IPS DF 6.9 (cell line): ENCODE measurements at regions not wholly inside any gene's neighbourhood (a gene's known extent, or its start where the extent isn't known, plus 50 kb on each side); places are given as distances from the start of the nearest gene placed in this dataset.

Source experiments
- DNase-seq: peaks from one replicate; pipeline ENCODE4 v3.0.0-alpha.2; 2013; ENCODE audit warnings: low read depth, low spot score
- H3K27ac ChIP-seq: one replicate; pipeline ENCODE4 v1.5.1; 2013; ENCODE audit warnings: low read length, control low read depth
- H3K27me3 ChIP-seq: 2 replicates; pipeline ENCODE4 v1.6.1; 2013; ENCODE audit warnings: mild to moderate bottlenecking, low read length; ENCODE audit not compliant: control insufficient read depth, insufficient read depth
- H3K36me3 ChIP-seq: 2 replicates; pipeline ENCODE4 v1.6.1; 2013; ENCODE audit warnings: low read length; ENCODE audit not compliant: control insufficient read depth, insufficient read depth
- H3K4me1 ChIP-seq: 2 replicates; pipeline ENCODE4 v1.6.1; 2013; ENCODE audit warnings: low read length; ENCODE audit not compliant: control insufficient read depth, insufficient read depth
- H3K4me3 ChIP-seq: 2 replicates; pipeline ENCODE4 v1.5.1; 2013; ENCODE audit warnings: mild to moderate bottlenecking, low read length
- H3K9me3 ChIP-seq: 2 replicates; pipeline ENCODE4 v1.6.1; 2013; ENCODE audit warnings: low read length, inconsistent platforms; ENCODE audit not compliant: control insufficient read depth, insufficient read depth
- WGBS: extraction: QIAGEN DNeasy Blood & Tissue Kit; methylation state at CpG from one replicate; pipeline ENCODE4 v1.1.7; 2013; ENCODE audit warnings: mixed read lengths, missing lambda C conversion rate; ENCODE audit not compliant: insufficient read length, insufficient coverage; 5-methylcytosine and 5-hydroxymethylcytosine counted together

- WGBS, result no CpG with 5 or more reads among the region's 2 CpGs
- no peaks in the 10 kb centered on the region for H3K36me3 ChIP-seq
- no peak for DNase-seq
- no peaks in the 10 kb centered on the region for H3K9me3 ChIP-seq
- H3K4me3 ChIP-seq, result no peak overlapping the region
- H3K27me3 ChIP-seq, result no peaks in the 10 kb centered on the region
- H3K27ac ChIP-seq, result no peak overlapping the region
- no peaks in the 10 kb centered on the region for H3K4me1 ChIP-seq
These were observed 89.7 kb upstream of the SLC44A1 start for GRCh38 chr9:105154723-105155191.

DNA sequence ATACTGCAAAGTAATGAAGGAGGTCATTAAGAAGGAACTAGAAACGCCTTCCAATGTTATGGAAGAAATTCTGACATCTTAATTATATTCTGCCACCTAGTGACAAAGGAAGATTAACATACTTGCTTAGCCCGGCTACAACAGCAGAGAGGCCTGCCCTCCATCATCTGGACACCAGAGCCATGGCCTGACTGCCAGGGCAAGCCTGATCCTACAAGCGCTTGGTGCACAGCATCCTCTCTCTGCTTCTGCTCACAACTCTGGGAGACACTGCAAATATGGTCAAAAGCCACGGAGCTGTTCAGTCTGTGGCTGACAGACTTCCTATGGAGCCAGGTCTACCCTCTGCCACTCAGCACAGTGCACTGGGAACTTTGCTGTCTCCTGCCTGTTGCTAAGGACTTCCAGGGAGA, 87.3 kb upstream of the SLC44A1 start:
- H3K27ac ChIP-seq, result no peak overlapping the region
- DNase-seq, result no peak
- WGBS, result no CpG with 5 or more reads among the region's 4 CpGs
- no peaks in the 10 kb centered on the region for H3K9me3 ChIP-seq
- no peaks in the 10 kb centered on the region for H3K27me3 ChIP-seq
- H3K4me3 ChIP-seq, result no peak overlapping the region
- H3K4me1 ChIP-seq, result no peaks in the 10 kb centered on the region
- H3K36me3 ChIP-seq, result no peaks in the 10 kb centered on the region

DNA sequence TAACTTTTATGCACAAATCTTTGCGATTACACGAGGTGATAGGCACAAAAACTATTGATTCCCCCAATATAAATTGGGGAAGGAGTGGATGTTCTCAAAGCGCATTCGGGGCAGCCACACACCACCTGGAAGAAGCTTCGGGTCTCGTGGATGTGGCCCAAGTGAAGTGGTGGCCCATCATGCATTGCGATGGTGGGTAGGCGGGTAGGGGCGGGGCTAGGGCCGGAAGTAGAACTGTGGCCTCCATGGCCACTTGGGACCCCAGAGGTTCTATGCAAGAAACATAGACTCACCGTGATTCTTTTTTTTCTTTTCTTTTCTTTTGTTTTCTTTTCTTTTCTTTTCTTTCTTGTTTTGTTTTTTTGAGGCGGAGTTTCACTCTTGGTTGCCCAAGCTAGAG, 86.4 kb upstream of the SLC44A1 start:
- no peaks in the 10 kb centered on the region for H3K27me3 ChIP-seq
- H3K9me3 ChIP-seq, result no peaks in the 10 kb centered on the region
- peaks cover 2% of the 10 kb centered on the region; the same call in 1 of the 2 replicates for H3K4me1 ChIP-seq
- no CpG with 5 or more reads among the region's 12 CpGs for WGBS
- H3K36me3 ChIP-seq, result no peaks in the 10 kb centered on the region
- no peak for DNase-seq
- no peak overlapping the region for H3K4me3 ChIP-seq
- no peak overlapping the region for H3K27ac ChIP-seq

DNA sequence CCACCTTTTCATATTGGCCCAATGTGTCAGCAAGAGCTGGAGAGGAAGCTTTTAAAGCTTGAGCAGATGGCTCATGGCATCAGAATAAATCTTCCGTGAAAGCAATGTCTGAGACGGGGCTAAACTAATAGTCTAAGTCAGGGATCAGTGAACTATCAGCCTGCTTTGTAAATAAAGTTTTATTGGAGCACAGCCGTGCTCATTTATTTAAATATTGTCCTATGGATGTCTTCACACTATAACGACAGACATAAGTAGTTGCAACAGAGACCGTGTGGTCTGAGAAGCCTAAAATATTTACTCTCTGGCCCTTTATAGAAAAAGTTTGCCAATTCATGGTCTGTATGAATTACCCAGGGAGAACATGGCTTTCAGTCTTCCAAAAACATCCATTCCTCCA, 85.6 kb upstream of the SLC44A1 start:
- peaks cover 2% of the 10 kb centered on the region; the same call in 1 of the 2 replicates for H3K4me1 ChIP-seq

DNA sequence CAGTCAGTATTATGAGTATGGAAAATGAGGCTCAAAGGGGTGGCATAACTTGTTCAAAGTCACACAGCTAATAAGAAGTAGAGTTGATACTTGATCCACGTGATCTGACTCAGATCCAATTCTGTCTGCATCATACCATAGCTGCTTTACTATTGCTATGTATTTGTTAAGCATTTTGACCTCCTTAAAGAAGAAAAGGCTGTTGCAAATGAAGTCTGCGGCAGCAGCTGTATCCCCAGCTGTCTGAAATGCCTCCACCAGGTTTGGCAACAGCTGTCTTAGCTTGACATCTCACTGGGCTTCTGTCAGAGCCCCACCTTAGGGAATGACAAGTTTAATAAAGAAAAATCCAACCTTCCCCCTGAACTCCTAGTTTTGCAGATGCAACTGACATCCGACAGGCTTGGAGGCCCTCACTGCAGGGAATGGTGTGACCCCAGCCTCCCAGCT, 75.6 kb upstream of the SLC44A1 start:
- no peak overlapping the region for H3K4me3 ChIP-seq
- no peak for DNase-seq
- WGBS, result no CpG with 5 or more reads among the region's 3 CpGs
- no peaks in the 10 kb centered on the region; the same call in 1 of the 2 replicates for H3K4me1 ChIP-seq
- H3K36me3 ChIP-seq, result no peaks in the 10 kb centered on the region
- no peak overlapping the region for H3K27ac ChIP-seq
- no peaks in the 10 kb centered on the region for H3K27me3 ChIP-seq
- H3K9me3 ChIP-seq, result no peaks in the 10 kb centered on the region

More for the DNA sequence above, 85.6 kb upstream of the SLC44A1 start:
- Histone ChIP-seq H3K27me3 (no peaks in the 10 kb centered on the region), H3K36me3 (no peaks in the 10 kb centered on the region), H3K4me3 (no peak overlapping the region), H3K9me3 (no peaks in the 10 kb centered on the region), H3K27ac (no peak overlapping the region)
- WGBS, result no CpG with 5 or more reads among the region's 5 CpGs
- DNase-seq, result no peak

- H3K36me3 ChIP-seq, result no peaks in the 10 kb centered on the region
- no peak overlapping the region for H3K4me3 ChIP-seq
- H3K27ac ChIP-seq, result no peak overlapping the region
- no peaks in the 10 kb centered on the region for H3K9me3 ChIP-seq
- WGBS, result no CpG with 5 or more reads among the region's 1 CpG
- H3K4me1 ChIP-seq, result no peaks in the 10 kb centered on the region; the same call in 1 of the 2 replicates
- no peak for DNase-seq
- no peaks in the 10 kb centered on the region for H3K27me3 ChIP-seq
These were observed 73.4 kb upstream of the SLC44A1 start for GRCh38 chr9:105171076-105171475.

- DNase-seq, result no peak
These were observed 72.9 kb upstream of the SLC44A1 start for GRCh38 chr9:105171589-105171988.

GRCh38 chr9:105172436-105172835, 72.0 kb upstream of the SLC44A1 start:
- no CpG with 5 or more reads among the region's 5 CpGs for WGBS
- Histone ChIP-seq H3K4me1 (no peaks in the 10 kb centered on the region; the same call in 1 of the 2 replicates), H3K27ac (no peak overlapping the region), H3K4me3 (no peak overlapping the region), H3K36me3 (no peaks in the 10 kb centered on the region), H3K9me3 (no peaks in the 10 kb centered on the region), H3K27me3 (no peaks in the 10 kb centered on the region)
- DNase-seq, result no peak

More at GRCh38 chr9:105171589-105171988, 72.9 kb upstream of the SLC44A1 start:
- H3K27me3 ChIP-seq, result no peaks in the 10 kb centered on the region
- no peak overlapping the region for H3K27ac ChIP-seq
- H3K4me3 ChIP-seq, result no peak overlapping the region
- H3K9me3 ChIP-seq, result no peaks in the 10 kb centered on the region
- H3K4me1 ChIP-seq, result no peaks in the 10 kb centered on the region; the same call in 1 of the 2 replicates
- WGBS, result no CpG with 5 or more reads among the region's 3 CpGs
- no peaks in the 10 kb centered on the region for H3K36me3 ChIP-seq

DNA sequence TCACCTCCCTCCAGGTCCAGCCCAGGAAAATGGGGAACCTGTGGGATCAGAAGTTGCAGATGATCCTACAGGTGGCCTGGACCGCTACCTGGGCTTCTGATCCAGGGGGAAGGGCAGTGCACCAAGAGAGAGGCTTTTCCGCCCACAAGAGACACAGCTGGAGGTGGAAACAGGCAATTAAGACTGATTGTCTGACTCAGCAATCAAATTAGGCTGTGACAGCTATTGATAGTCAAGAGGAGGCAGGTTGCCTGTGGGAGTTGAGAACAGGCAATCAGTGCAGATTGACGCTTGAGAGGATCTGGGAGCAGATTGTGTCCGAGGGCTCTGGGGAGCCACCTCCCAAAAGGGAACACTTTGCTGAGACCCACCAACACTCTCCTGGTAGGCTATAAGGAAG, 71.1 kb upstream of the SLC44A1 start:
- peak; percentile 47 for DNase-seq
- Histone ChIP-seq H3K4me1 (no peaks in the 10 kb centered on the region; the same call in 1 of the 2 replicates), H3K27ac (no peak overlapping the region), H3K4me3 (no peak overlapping the region), H3K27me3 (no peaks in the 10 kb centered on the region), H3K9me3 (no peaks in the 10 kb centered on the region), H3K36me3 (no peaks in the 10 kb centered on the region)
- WGBS, result no CpG with 5 or more reads among the region's 4 CpGs

GRCh38 chr9:105173826-105174225, 70.6 kb upstream of the SLC44A1 start:
- no peaks in the 10 kb centered on the region for H3K36me3 ChIP-seq
- no peaks in the 10 kb centered on the region for H3K27me3 ChIP-seq
- no peak overlapping the region for H3K27ac ChIP-seq
- whole genome bisulfite sequencing, result no CpG with 5 or more reads among the region's 4 CpGs
- DNase-seq, result no peak
- no peak overlapping the region for H3K4me3 ChIP-seq
- H3K9me3 ChIP-seq, result no peaks in the 10 kb centered on the region
- no peaks in the 10 kb centered on the region; the same call in 1 of the 2 replicates for H3K4me1 ChIP-seq

- no peak overlapping the region for H3K4me3 ChIP-seq
- H3K27me3 ChIP-seq, result no peaks in the 10 kb centered on the region
- H3K36me3 ChIP-seq, result no peaks in the 10 kb centered on the region
- no peaks in the 10 kb centered on the region; the same call in 1 of the 2 replicates for H3K4me1 ChIP-seq
- WGBS, result no CpG with 5 or more reads among the region's 3 CpGs
- H3K9me3 ChIP-seq, result no peaks in the 10 kb centered on the region
- DNase-seq, result no peak
- no peak overlapping the region for H3K27ac ChIP-seq
These were observed 68.3 kb upstream of the SLC44A1 start for GRCh38 chr9:105176194-105176593.
